H7 (cell line): ENCODE measurements at regions not wholly inside any gene's neighbourhood (a gene's known extent, or its start where the extent isn't known, plus 50 kb on each side); places are given as distances from the start of the nearest gene placed in this dataset.

ENCODE experiments used
- DNase-seq: peaks from one replicate; pipeline ENCODE4 v3.0.0; 2012
- H3K27me3 ChIP-seq: 2 replicates; pipeline ENCODE4 v1.6.0; 2011; ENCODE audit warnings: mild to moderate bottlenecking, low read length; ENCODE audit not compliant: control insufficient read depth, insufficient read depth
- H3K36me3 ChIP-seq: replicated peaks from 2 replicates; pipeline ENCODE4 v1.5.1; 2011; ENCODE audit warnings: low read length; ENCODE audit not compliant: control insufficient read depth, insufficient read depth
- H3K4me3 ChIP-seq: 2 replicates; pipeline ENCODE4 v1.5.1; 2011; ENCODE audit warnings: low read depth, mild to moderate bottlenecking, control low read depth, low read length, moderate library complexity; ENCODE audit not compliant: insufficient read depth

- Histone ChIP-seq H3K36me3 (no peaks in the 10 kb centered on the region), H3K4me3 (no peak overlapping the region), H3K27me3 (no peaks in the 10 kb centered on the region)
- no peak for DNase-seq
Observed at GRCh38 chr3:127425505-127426443, 137.9 kb upstream of the PRR20G start.

GRCh38 chr3:127424766-127425504, 137.1 kb upstream of the PRR20G start:
- H3K4me3 ChIP-seq, result no peak overlapping the region
- no peaks in the 10 kb centered on the region for H3K27me3 ChIP-seq
- DNase-seq, result no peak
- H3K36me3 ChIP-seq, result no peaks in the 10 kb centered on the region

GRCh38 chr3:127423856-127424765, 136.3 kb upstream of the PRR20G start:
- DNase-seq, result no peak
- H3K27me3 ChIP-seq, result no peaks in the 10 kb centered on the region
- H3K4me3 ChIP-seq, result no peak overlapping the region
- H3K36me3 ChIP-seq, result no peaks in the 10 kb centered on the region

GRCh38 chr3:127422663-127423375, 135.0 kb upstream of the PRR20G start:
- H3K4me3 ChIP-seq, result no peak overlapping the region
- no peaks in the 10 kb centered on the region for H3K36me3 ChIP-seq
- peak; percentile 70 for DNase-seq
- H3K27me3 ChIP-seq, result no peaks in the 10 kb centered on the region

GRCh38 chr3:127421943-127422662, 134.3 kb upstream of the PRR20G start:
- DNase-seq, result peak; percentile 25
- Histone ChIP-seq H3K4me3 (no peak overlapping the region), H3K27me3 (no peaks in the 10 kb centered on the region), H3K36me3 (no peaks in the 10 kb centered on the region)

GRCh38 chr3:127420829-127421228, 133.0 kb upstream of the PRR20G start:
- Histone ChIP-seq H3K4me3 (no peak overlapping the region), H3K27me3 (no peaks in the 10 kb centered on the region), H3K36me3 (no peaks in the 10 kb centered on the region)
- DNase-seq, result no peak

- no peaks in the 10 kb centered on the region for H3K36me3 ChIP-seq
Observed at GRCh38 chr3:127419641-127420553, 132.1 kb upstream of the PRR20G start.

GRCh38 chr3:127419182-127419581, 131.3 kb upstream of the PRR20G start:
- Histone ChIP-seq H3K4me3 (no peak overlapping the region), H3K27me3 (no peaks in the 10 kb centered on the region), H3K36me3 (no peaks in the 10 kb centered on the region)
- DNase-seq, result peak; percentile 63

More at GRCh38 chr3:127419641-127420553, 132.1 kb upstream of the PRR20G start:
- no peak for DNase-seq
- Histone ChIP-seq H3K4me3 (no peak overlapping the region), H3K27me3 (no peaks in the 10 kb centered on the region)

GRCh38 chr3:127418560-127419147, 130.8 kb upstream of the PRR20G start:
- Histone ChIP-seq H3K27me3 (no peaks in the 10 kb centered on the region), H3K36me3 (no peaks in the 10 kb centered on the region), H3K4me3 (no peak overlapping the region)
- DNase-seq, result no peak

GRCh38 chr3:127417709-127418559, 130.1 kb upstream of the PRR20G start:
- H3K4me3 ChIP-seq, result no peak overlapping the region
- no peaks in the 10 kb centered on the region for H3K27me3 ChIP-seq
- no peaks in the 10 kb centered on the region for H3K36me3 ChIP-seq
- no peak for DNase-seq

GRCh38 chr3:127413871-127414270, 126.0 kb upstream of the PRR20G start:
- H3K27me3 ChIP-seq, result no peaks in the 10 kb centered on the region

GRCh38 chr3:127413318-127413673, 125.5 kb upstream of the PRR20G start:
- Histone ChIP-seq H3K27me3 (no peaks in the 10 kb centered on the region), H3K4me3 (no peak overlapping the region), H3K36me3 (no peaks in the 10 kb centered on the region)
- DNase-seq, result no peak

More at GRCh38 chr3:127413871-127414270, 126.0 kb upstream of the PRR20G start:
- no peak overlapping the region for H3K4me3 ChIP-seq
- DNase-seq, result no peak
- H3K36me3 ChIP-seq, result no peaks in the 10 kb centered on the region
